GM21360 (cell line): ENCODE measurements at regions not wholly inside any gene's neighbourhood (a gene's known extent, or its start where the extent isn't known, plus 50 kb on each side); places are given as distances from the start of the nearest gene placed in this dataset.

Source experiments
- ATAC-seq: cut with Tn5 transposase; IDR thresholded peaks from one replicate; pipeline ENCODE4 v1.9.1; 2021; ENCODE audit warnings: mild to moderate bottlenecking, moderate library complexity; ENCODE audit not compliant: unreplicated experiment

- ATAC-seq = no peak
Observed at GRCh38 chr1:69409731-69410456, 157.8 kb upstream of the LRRC7 start.

- ATAC-seq = no peak
Observed at GRCh38 chr1:69410457-69410850, 157.3 kb upstream of the LRRC7 start.

- ATAC-seq = no peak
Observed at GRCh38 chr1:69410893-69411292, 156.8 kb upstream of the LRRC7 start.

GRCh38 chr1:69411617-69412016, 156.1 kb upstream of the LRRC7 start:
- no peak for ATAC-seq

- ATAC-seq = no peak
Observed at GRCh38 chr1:69413129-69413528, 154.6 kb upstream of the LRRC7 start.

- ATAC-seq = no peak
Observed at GRCh38 chr1:69414574-69414973, 153.1 kb upstream of the LRRC7 start.

GRCh38 chr1:69421286-69421685, 146.4 kb upstream of the LRRC7 start:
- ATAC-seq = no peak

GRCh38 chr1:69425871-69426270, 141.9 kb upstream of the LRRC7 start:
- ATAC-seq = no peak

GRCh38 chr1:69426401-69426800, 141.3 kb upstream of the LRRC7 start:
- ATAC-seq = no peak

GRCh38 chr1:69433073-69433472, 134.6 kb upstream of the LRRC7 start:
- no peak for ATAC-seq

GRCh38 chr1:69436151-69436550, 131.6 kb upstream of the LRRC7 start:
- ATAC-seq = no peak

- no peak for ATAC-seq
Observed at GRCh38 chr1:69438056-69438795, 129.5 kb upstream of the LRRC7 start.

GRCh38 chr1:69441496-69441895, 126.2 kb upstream of the LRRC7 start:
- no peak for ATAC-seq

GRCh38 chr1:69451196-69451595, 116.5 kb upstream of the LRRC7 start:
- ATAC-seq = no peak

GRCh38 chr1:69455718-69456117, 112.0 kb upstream of the LRRC7 start:
- no peak for ATAC-seq

- ATAC-seq = no peak
Observed at GRCh38 chr1:69459244-69459643, 108.5 kb upstream of the LRRC7 start.

GRCh38 chr1:69475021-69475420, 92.7 kb upstream of the LRRC7 start:
- no peak for ATAC-seq

GRCh38 chr1:69479734-69480133, 88.0 kb upstream of the LRRC7 start:
- no peak for ATAC-seq

- no peak for ATAC-seq
Observed at GRCh38 chr1:69483246-69483645, 84.5 kb upstream of the LRRC7 start.

- ATAC-seq = no peak
Observed at GRCh38 chr1:69485616-69486015, 82.1 kb upstream of the LRRC7 start.

GRCh38 chr1:69491416-69491815, 76.3 kb upstream of the LRRC7 start:
- ATAC-seq = no peak

- no peak for ATAC-seq
Observed at GRCh38 chr1:69492286-69492685, 75.4 kb upstream of the LRRC7 start.

- ATAC-seq = no peak
Observed at GRCh38 chr1:69494221-69494620, 73.5 kb upstream of the LRRC7 start.
